SK-N-SH (cell line): ENCODE measurements at regions not wholly inside any gene's neighbourhood (a gene's known extent, or its start where the extent isn't known, plus 50 kb on each side); places are given as distances from the start of the nearest gene placed in this dataset.

Experiments used
- CTCF ChIA-PET: fragments of 300-600, 350-600 bp; formaldehyde crosslinking; extraction: SDS; loops from one replicate; lab custom pipeline; 2021; lab: Yijun Ruan, JAX
- POLR2A ChIA-PET: fragments of 350-600 bp; sonication (Branson Sonifier 250); formaldehyde crosslinking; extraction: SDS; loops from one replicate; lab custom pipeline; 2020; ENCODE audit warnings: antibody characterized with exemption, inconsistent platforms; lab: Yijun Ruan, JAX
- DNase-seq: peaks from one replicate; pipeline ENCODE4 v3.0.0; 2012
- H2AFZ ChIP-seq: fragments of 200-600 bp; sonication (generic); 2 replicates; pipeline ENCODE4 v1.8.1; 2016; ENCODE audit warnings: antibody characterized with exemption, mild to moderate bottlenecking, low read depth
- H3F3A ChIP-seq: fragments of 200-600 bp; sonication (generic); replicated peaks from 2 replicates; pipeline ENCODE3; 2016; ENCODE audit warnings: antibody characterized with exemption, mild to moderate bottlenecking; ENCODE audit not compliant: insufficient read depth
- H3K27ac ChIP-seq, 2 experiments: fragments of 200-500 bp in 1 of 2; fragments of 200-600 bp in 1 of 2; sonication (Bioruptor generic) in 1 of 2; sonication (generic), shearing (Covaris generic) in 1 of 2; 2 replicates each; pipeline versions ENCODE4 v1.5.1 to v1.6.1; 2014 to 2016; ENCODE audit warnings: low read depth in 2 of 2, inconsistent platforms in 1 of 2, low read length in 1 of 2, mild to moderate bottlenecking in 1 of 2, mixed read lengths in 1 of 2
- H3K27me3 ChIP-seq: fragments of 200-600 bp; sonication (generic), shearing (Covaris generic); 2 replicates; pipeline ENCODE4 v1.6.1; 2016; ENCODE audit warnings: mixed run types; ENCODE audit not compliant: insufficient read depth
- H3K36me3 ChIP-seq, 2 experiments: fragments of 200-500 bp in 1 of 2; fragments of 200-600 bp in 1 of 2; sonication (Bioruptor generic) in 1 of 2; sonication (generic) in 1 of 2; replicated peaks in 1 of 2; 2 replicates each; pipeline versions ENCODE3 to v1.5.1; 2014 to 2016; ENCODE audit warnings: low read length in 1 of 2, mild to moderate bottlenecking in 1 of 2; ENCODE audit not compliant: insufficient read depth in 2 of 2, control insufficient read depth in 1 of 2
- H3K4me1 ChIP-seq, 2 experiments: fragments of 200-500 bp in 1 of 2; fragments of 200-600 bp in 1 of 2; sonication (Bioruptor generic) in 1 of 2; sonication (generic), shearing (Covaris generic) in 1 of 2; 2 replicates each; pipeline versions ENCODE4 v1.5.1 to v1.6.1; 2014 to 2016; ENCODE audit warnings: low read depth in 1 of 2, low read length in 1 of 2, mixed run types in 1 of 2; ENCODE audit not compliant: insufficient read depth in 2 of 2, control insufficient read depth in 1 of 2
- H3K4me2 ChIP-seq: fragments of 200-600 bp; sonication (generic), shearing (Covaris generic); 2 replicates; pipeline ENCODE4 v1.6.1; 2017; ENCODE audit warnings: mixed run types
- H3K4me3 ChIP-seq, 2 experiments: fragments of 200-500 bp in 1 of 2; fragments of 200-600 bp in 1 of 2; sonication (Bioruptor generic) in 1 of 2; sonication (generic), shearing (Covaris generic) in 1 of 2; 2 replicates each; pipeline versions ENCODE4 v1.5.1 to v1.8.1; 2014 to 2016; ENCODE audit warnings: low read depth in 2 of 2, inconsistent platforms in 1 of 2, low read length in 1 of 2, mild to moderate bottlenecking in 1 of 2, mixed read lengths in 1 of 2, moderate library complexity in 1 of 2
- H3K79me2 ChIP-seq: fragments of 200-600 bp; sonication (generic); 2 replicates; pipeline ENCODE4 v1.8.1; 2017; ENCODE audit warnings: mild to moderate bottlenecking; ENCODE audit not compliant: insufficient read depth
- H3K9ac ChIP-seq: fragments of 200-600 bp; sonication (generic); 2 replicates; pipeline ENCODE4 v1.6.1; 2017; ENCODE audit warnings: mixed run types
- H3K9me2 ChIP-seq: fragments of 200-600 bp; sonication (generic); 2 replicates; pipeline ENCODE4 v1.6.1; 2017; ENCODE audit warnings: mixed run types
- H3K9me3 ChIP-seq: fragments of 200-600 bp; sonication (generic); 2 replicates; pipeline ENCODE4 v1.6.1; 2017; ENCODE audit warnings: mixed run types, mild to moderate bottlenecking, moderate library complexity
- H4K20me1 ChIP-seq: fragments of 200-600 bp; sonication (generic); 2 replicates; pipeline ENCODE4 v1.6.1; 2017; ENCODE audit warnings: mild to moderate bottlenecking, mixed run types; ENCODE audit not compliant: insufficient read depth
- RAD21 ChIP-seq: IDR thresholded peaks from 2 replicates; pipeline ENCODE4 v1.6.1; 2012; ENCODE audit warnings: mild to moderate bottlenecking, low read length
- TCF12 ChIP-seq: IDR thresholded peaks from 2 replicates; pipeline ENCODE4 v1.4.0; 2012
- WGBS: methylation state at CpG from one replicate; pipeline ENCODE4 v1.1.6; 2017; ENCODE audit warnings: low lambda C conversion rate; 5-methylcytosine and 5-hydroxymethylcytosine counted together
- TF ChIP-seq, protein P1 (sequence below): fragments of 150-350 bp; IDR thresholded peaks from 2 replicates; pipeline ENCODE4 v1.6.1; 2017; ENCODE audit warnings: antibody characterized with exemption, low read length, low read depth, borderline replicate concordance
- TF ChIP-seq, protein P2 (sequence below): IDR thresholded peaks from 2 replicates; pipeline ENCODE4 v1.4.0; 2012; ENCODE audit warnings: low read depth, borderline replicate concordance
- TF ChIP-seq, protein P3 (sequence below): IDR thresholded peaks from 2 replicates; pipeline ENCODE4 v1.6.1; 2012; ENCODE audit warnings: mild to moderate bottlenecking, low read depth, low read length, moderate library complexity
- TF ChIP-seq, protein P4 (sequence below): fragments of 200-600 bp; sonication (generic); IDR thresholded peaks from 2 replicates; pipeline ENCODE4 v1.6.1; 2017; ENCODE audit warnings: antibody characterized with exemption, mild to moderate bottlenecking, moderate library complexity

DNA sequence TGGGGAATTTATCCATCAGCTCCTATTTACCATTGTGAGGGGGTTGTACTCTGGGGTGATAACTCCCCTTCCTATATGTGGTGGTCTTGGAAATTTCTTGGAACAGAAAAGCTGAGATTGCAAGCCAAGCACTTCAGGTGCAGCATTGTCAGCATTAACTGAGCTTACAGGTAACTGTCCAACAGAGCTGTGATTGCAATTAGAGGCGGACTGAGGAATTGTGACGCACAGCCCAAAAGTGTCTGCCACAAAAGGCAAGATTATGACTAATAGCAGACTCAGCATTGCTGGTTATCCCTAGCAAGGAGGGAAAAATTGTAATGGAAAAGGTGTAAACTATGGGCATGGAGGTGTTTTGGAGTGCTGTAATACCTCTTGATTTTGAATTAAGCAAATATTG is 126.1 kb upstream of the AGR3 start (continued):
- TF ChIP-seq, protein P1, sequence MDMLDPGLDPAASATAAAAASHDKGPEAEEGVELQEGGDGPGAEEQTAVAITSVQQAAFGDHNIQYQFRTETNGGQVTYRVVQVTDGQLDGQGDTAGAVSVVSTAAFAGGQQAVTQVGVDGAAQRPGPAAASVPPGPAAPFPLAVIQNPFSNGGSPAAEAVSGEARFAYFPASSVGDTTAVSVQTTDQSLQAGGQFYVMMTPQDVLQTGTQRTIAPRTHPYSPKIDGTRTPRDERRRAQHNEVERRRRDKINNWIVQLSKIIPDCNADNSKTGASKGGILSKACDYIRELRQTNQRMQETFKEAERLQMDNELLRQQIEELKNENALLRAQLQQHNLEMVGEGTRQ = no peak
- TF ChIP-seq, protein P2, sequence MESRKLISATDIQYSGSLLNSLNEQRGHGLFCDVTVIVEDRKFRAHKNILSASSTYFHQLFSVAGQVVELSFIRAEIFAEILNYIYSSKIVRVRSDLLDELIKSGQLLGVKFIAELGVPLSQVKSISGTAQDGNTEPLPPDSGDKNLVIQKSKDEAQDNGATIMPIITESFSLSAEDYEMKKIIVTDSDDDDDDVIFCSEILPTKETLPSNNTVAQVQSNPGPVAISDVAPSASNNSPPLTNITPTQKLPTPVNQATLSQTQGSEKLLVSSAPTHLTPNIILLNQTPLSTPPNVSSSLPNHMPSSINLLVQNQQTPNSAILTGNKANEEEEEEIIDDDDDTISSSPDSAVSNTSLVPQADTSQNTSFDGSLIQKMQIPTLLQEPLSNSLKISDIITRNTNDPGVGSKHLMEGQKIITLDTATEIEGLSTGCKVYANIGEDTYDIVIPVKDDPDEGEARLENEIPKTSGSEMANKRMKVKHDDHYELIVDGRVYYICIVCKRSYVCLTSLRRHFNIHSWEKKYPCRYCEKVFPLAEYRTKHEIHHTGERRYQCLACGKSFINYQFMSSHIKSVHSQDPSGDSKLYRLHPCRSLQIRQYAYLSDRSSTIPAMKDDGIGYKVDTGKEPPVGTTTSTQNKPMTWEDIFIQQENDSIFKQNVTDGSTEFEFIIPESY = no peak
- TF ChIP-seq, protein P3, sequence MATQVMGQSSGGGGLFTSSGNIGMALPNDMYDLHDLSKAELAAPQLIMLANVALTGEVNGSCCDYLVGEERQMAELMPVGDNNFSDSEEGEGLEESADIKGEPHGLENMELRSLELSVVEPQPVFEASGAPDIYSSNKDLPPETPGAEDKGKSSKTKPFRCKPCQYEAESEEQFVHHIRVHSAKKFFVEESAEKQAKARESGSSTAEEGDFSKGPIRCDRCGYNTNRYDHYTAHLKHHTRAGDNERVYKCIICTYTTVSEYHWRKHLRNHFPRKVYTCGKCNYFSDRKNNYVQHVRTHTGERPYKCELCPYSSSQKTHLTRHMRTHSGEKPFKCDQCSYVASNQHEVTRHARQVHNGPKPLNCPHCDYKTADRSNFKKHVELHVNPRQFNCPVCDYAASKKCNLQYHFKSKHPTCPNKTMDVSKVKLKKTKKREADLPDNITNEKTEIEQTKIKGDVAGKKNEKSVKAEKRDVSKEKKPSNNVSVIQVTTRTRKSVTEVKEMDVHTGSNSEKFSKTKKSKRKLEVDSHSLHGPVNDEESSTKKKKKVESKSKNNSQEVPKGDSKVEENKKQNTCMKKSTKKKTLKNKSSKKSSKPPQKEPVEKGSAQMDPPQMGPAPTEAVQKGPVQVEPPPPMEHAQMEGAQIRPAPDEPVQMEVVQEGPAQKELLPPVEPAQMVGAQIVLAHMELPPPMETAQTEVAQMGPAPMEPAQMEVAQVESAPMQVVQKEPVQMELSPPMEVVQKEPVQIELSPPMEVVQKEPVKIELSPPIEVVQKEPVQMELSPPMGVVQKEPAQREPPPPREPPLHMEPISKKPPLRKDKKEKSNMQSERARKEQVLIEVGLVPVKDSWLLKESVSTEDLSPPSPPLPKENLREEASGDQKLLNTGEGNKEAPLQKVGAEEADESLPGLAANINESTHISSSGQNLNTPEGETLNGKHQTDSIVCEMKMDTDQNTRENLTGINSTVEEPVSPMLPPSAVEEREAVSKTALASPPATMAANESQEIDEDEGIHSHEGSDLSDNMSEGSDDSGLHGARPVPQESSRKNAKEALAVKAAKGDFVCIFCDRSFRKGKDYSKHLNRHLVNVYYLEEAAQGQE = no peak

DNA sequence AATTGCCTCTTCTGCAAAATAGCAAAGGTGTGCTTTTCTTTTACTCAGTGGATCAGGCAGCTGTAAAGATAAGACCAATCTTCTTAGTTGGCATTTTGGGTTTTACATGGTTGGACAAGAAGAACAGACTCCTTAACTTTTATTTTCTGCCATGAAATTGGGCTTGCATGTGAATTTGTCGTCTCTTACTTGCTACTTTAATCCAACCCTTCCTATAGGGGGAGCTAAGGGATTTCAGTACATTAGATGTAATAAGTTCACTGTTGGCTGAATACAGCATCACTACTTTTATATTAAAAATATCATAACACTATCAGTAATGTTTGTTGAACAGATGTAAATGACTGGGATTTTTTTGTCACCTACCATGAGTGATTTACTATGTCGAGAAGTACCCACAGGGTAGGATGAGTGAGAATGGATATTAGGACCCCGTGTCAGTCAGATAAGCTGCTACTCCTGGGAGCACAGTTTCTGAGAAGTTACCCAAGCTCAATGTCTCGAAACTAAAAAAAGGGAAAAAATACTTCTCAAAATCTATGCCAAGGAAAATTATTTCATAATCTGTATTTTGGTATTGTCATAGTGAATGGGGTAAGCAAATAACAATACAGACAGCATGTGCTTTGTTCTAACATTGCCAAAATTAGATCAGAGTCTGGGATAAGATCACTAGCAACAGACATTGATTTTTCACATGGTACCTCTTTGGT is 127.4 kb upstream of the AGR3 start:
- peak; percentile 21; the same call in 1 of the 2 replicates for TF ChIP-seq RAD21
- no peak for TF ChIP-seq TCF12
- TF ChIP-seq, protein P4, sequence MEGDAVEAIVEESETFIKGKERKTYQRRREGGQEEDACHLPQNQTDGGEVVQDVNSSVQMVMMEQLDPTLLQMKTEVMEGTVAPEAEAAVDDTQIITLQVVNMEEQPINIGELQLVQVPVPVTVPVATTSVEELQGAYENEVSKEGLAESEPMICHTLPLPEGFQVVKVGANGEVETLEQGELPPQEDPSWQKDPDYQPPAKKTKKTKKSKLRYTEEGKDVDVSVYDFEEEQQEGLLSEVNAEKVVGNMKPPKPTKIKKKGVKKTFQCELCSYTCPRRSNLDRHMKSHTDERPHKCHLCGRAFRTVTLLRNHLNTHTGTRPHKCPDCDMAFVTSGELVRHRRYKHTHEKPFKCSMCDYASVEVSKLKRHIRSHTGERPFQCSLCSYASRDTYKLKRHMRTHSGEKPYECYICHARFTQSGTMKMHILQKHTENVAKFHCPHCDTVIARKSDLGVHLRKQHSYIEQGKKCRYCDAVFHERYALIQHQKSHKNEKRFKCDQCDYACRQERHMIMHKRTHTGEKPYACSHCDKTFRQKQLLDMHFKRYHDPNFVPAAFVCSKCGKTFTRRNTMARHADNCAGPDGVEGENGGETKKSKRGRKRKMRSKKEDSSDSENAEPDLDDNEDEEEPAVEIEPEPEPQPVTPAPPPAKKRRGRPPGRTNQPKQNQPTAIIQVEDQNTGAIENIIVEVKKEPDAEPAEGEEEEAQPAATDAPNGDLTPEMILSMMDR = peak; percentile 35; the same call in 1 of the 2 replicates
- Histone ChIP-seq H3K36me3 (no peaks in the 10 kb centered on the region), H3F3A (no peaks in the 10 kb centered on the region), H3K79me2 (no peaks in the 10 kb centered on the region), H4K20me1 (no peaks in the 10 kb centered on the region), H3K27me3 (peaks cover 8% of the 10 kb centered on the region; the same call in 1 of the 2 replicates), H3K9me2 (no peaks in the 10 kb centered on the region), H2AFZ (no peak overlapping the region), H3K9ac (no peak overlapping the region), H3K4me1 (no peaks in the 10 kb centered on the region), H3K4me3 (no peak overlapping the region; a peak in 1 of 4 replicates), H3K27ac (no peak overlapping the region), H3K4me2 (no peak overlapping the region), H3K9me3 (peaks cover 4% of the 10 kb centered on the region; the same call in 1 of the 2 replicates)
- 6% methylated on average over 4 of the region's 4 CpGs for WGBS
- POLR2A ChIA-PET = no interaction called here
- CTCF ChIA-PET = interaction anchor here (1.6 kb wide), 1 partner anchor 9 kb away, joined by 5 read pairs; no protein-coding TSS in a partner anchor
- DNase-seq = no peak
